Posterior vena cava (tissue), 2 donors: ENCODE measurements at regions not wholly inside any gene's neighbourhood (a gene's known extent, or its start where the extent isn't known, plus 50 kb on each side); places are given as distances from the start of the nearest gene placed in this dataset.
"Not testable (repeated sequence)": the region's sequence is repeated elsewhere in the genome, so short reads cannot be mapped to it uniquely, and the experiment has no call there.

Source experiments
- DNase-seq: peaks from one replicate; pipeline ENCODE4 v3.0.0-alpha.2; 2020; ENCODE audit warnings: low spot score
- intact Hi-C, 2 donors: fragments of 100-400 bp; cut with DNase I; formaldehyde crosslinking; loops; one replicate each; pipeline versions ENCODE4 v1.14.1 to v1.14.2; 2022 to 2023
- donor health status: DM: yes; HTN: yes; CAD: no.
- donor health status: DM: yes; HTN: yes; CAD: no.

- DNase-seq, result no peak
- intact Hi-C loops, result no loop called here
Observed at GRCh38 chr7:4319280-4319679, 362.8 kb upstream of the FOXK1 start.

GRCh38 chr7:4325732-4326131 is 356.4 kb upstream of the FOXK1 start:
- no peak for DNase-seq
- intact Hi-C loops, result no loop called here

GRCh38 chr7:4331711-4332110 is 350.4 kb upstream of the FOXK1 start:
- DNase-seq, result no peak
- intact Hi-C loops, result no loop called here

GRCh38 chr7:4338556-4338955 is 343.5 kb upstream of the FOXK1 start:
- intact Hi-C loops, result no loop called here
- no peak for DNase-seq

- DNase-seq, result no peak
- intact Hi-C loops, result no loop called here
Observed at GRCh38 chr7:4343272-4344247, 338.5 kb upstream of the FOXK1 start.

- intact Hi-C loops, result no loop called here
- no peak for DNase-seq
Observed at GRCh38 chr7:4345004-4345403, 337.1 kb upstream of the FOXK1 start.

- no peak for DNase-seq
- intact Hi-C loops, result no loop called here
Observed at GRCh38 chr7:4352069-4352468, 330.0 kb upstream of the FOXK1 start.

- intact Hi-C loops, result loop anchor here in 1 of 2 donors (1.0 kb wide), 1 partner anchor 33 kb away; no protein-coding TSS in a partner anchor
- no peak for DNase-seq
Observed at GRCh38 chr7:4361774-4362173, 320.3 kb upstream of the FOXK1 start.

GRCh38 chr7:4383584-4383983 is 298.5 kb upstream of the FOXK1 start:
- intact Hi-C loops, result no loop called here

GRCh38 chr7:4386190-4386589 is 295.9 kb upstream of the FOXK1 start:
- intact Hi-C loops, result no loop called here
- no peak for DNase-seq

More at GRCh38 chr7:4383584-4383983, 298.5 kb upstream of the FOXK1 start:
- DNase-seq, result no peak

GRCh38 chr7:4391103-4391502 is 291.0 kb upstream of the FOXK1 start:
- intact Hi-C loops, result not testable (repeated sequence)

GRCh38 chr7:4394736-4395135 is 287.4 kb upstream of the FOXK1 start:
- no peak for DNase-seq
- intact Hi-C loops, result no loop called here

More at GRCh38 chr7:4391103-4391502, 291.0 kb upstream of the FOXK1 start:
- not testable (repeated sequence) for DNase-seq

GRCh38 chr7:4399121-4399520 is 283.0 kb upstream of the FOXK1 start:
- DNase-seq, result no peak
- intact Hi-C loops, result no loop called here

- DNase-seq, result no peak
- intact Hi-C loops, result no loop called here
Observed at GRCh38 chr7:4399596-4399995, 282.5 kb upstream of the FOXK1 start.

- intact Hi-C loops, result no loop called here
- DNase-seq, result no peak
Observed at GRCh38 chr7:4406288-4407058, 275.6 kb upstream of the FOXK1 start.

- intact Hi-C loops, result no loop called here
Observed at GRCh38 chr7:4409946-4410345, 272.1 kb upstream of the FOXK1 start.

GRCh38 chr7:4416396-4417056 is 265.6 kb upstream of the FOXK1 start:
- intact Hi-C loops, result no loop called here
- no peak for DNase-seq

More at GRCh38 chr7:4409946-4410345, 272.1 kb upstream of the FOXK1 start:
- no peak for DNase-seq

GRCh38 chr7:4428526-4428925 is 253.6 kb upstream of the FOXK1 start:
- no peak for DNase-seq
- intact Hi-C loops, result no loop called here

- no peak for DNase-seq
- intact Hi-C loops, result no loop called here
Observed at GRCh38 chr7:4430227-4430626, 251.9 kb upstream of the FOXK1 start.

- intact Hi-C loops, result no loop called here
- DNase-seq, result no peak
Observed at GRCh38 chr7:4434306-4434705, 247.8 kb upstream of the FOXK1 start.
